PFSK-1 (cell line): ENCODE measurements at regions not wholly inside any gene's neighbourhood (a gene's known extent, or its start where the extent isn't known, plus 50 kb on each side); places are given as distances from the start of the nearest gene placed in this dataset.

Experiments
- FOXP2 ChIP-seq: optimal IDR thresholded peaks from 2 replicates; pipeline ENCODE3; 2011; ENCODE audit warnings: borderline replicate concordance, control low read depth, inconsistent platforms; ENCODE audit not compliant: insufficient read depth; ENCODE audit errors: extremely low read length, extremely low read depth
- POLR2AphosphoS5 ChIP-seq: IDR thresholded peaks from 2 replicates; pipeline ENCODE4 v1.6.1; 2012; ENCODE audit warnings: low read depth, mild to moderate bottlenecking, control low read depth, low read length, moderate library complexity
- REST ChIP-seq, 2 experiments: IDR thresholded peaks; 2 replicates each; pipeline versions ENCODE4 v1.6.1 to v1.8.0; 2011 to 2012; ENCODE audit warnings: low read depth in 2 of 2, low read length in 2 of 2, control low read depth in 1 of 2, inconsistent platforms in 1 of 2, mild to moderate bottlenecking in 1 of 2, moderate library complexity in 1 of 2; ENCODE audit not compliant: insufficient read depth in 1 of 2
- SIN3A ChIP-seq: IDR thresholded peaks from 2 replicates; pipeline ENCODE4 v1.6.1; 2012; ENCODE audit warnings: mild to moderate bottlenecking, low read length, moderate library complexity, borderline replicate concordance; ENCODE audit not compliant: insufficient read depth
- TAF1 ChIP-seq: IDR thresholded peaks from 2 replicates; pipeline ENCODE4 v1.6.1; 2012; ENCODE audit warnings: low read length, control low read depth, borderline replicate concordance; ENCODE audit not compliant: insufficient read depth

GRCh38 chr5:125011014-125011413 is 264.6 kb upstream of the ZNF608 start:
- no peak for TF ChIP-seq REST (IDR thresholded peaks at IDR 0.05; ENCODE audit: insufficient read depth in 1 of 2, low read depth in 2 of 2, low read length in 2 of 2)
- TF ChIP-seq POLR2AphosphoS5, result no peak
- no peak for TF ChIP-seq FOXP2
- no peak for TF ChIP-seq TAF1
- TF ChIP-seq SIN3A, result no peak

GRCh38 chr5:125011419-125011818 is 265.0 kb upstream of the ZNF608 start:
- TF ChIP-seq SIN3A, result no peak
- no peak for TF ChIP-seq FOXP2
- no peak for TF ChIP-seq TAF1
- TF ChIP-seq REST (IDR thresholded peaks at IDR 0.05; ENCODE audit: insufficient read depth in 1 of 2, low read depth in 2 of 2, low read length in 2 of 2), result no peak
- TF ChIP-seq POLR2AphosphoS5, result no peak

DNA sequence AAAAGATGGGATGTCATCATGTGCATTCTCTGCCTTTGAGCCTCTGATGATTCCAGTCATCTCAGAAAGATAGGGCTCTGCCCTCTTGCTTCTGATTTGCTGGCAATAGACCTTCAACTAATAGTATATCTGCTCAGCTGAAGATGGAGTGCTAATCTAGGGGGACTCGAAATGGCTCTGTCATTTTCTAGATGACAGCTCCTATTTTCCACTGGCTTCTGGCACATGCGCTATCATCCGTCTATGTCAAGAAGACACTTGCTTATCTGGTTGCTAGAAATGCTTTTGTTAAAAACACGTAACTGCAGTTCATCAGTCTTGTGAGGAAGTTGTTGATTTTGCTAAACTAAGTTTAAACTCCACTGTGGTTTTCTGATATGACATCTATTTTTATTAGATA is 265.5 kb upstream of the ZNF608 start:
- TF ChIP-seq SIN3A (no peak), POLR2AphosphoS5 (no peak), TAF1 (no peak), FOXP2 (no peak), REST (IDR thresholded peaks at IDR 0.05; ENCODE audit: insufficient read depth in 1 of 2, low read depth in 2 of 2, low read length in 2 of 2) (no peak)

DNA sequence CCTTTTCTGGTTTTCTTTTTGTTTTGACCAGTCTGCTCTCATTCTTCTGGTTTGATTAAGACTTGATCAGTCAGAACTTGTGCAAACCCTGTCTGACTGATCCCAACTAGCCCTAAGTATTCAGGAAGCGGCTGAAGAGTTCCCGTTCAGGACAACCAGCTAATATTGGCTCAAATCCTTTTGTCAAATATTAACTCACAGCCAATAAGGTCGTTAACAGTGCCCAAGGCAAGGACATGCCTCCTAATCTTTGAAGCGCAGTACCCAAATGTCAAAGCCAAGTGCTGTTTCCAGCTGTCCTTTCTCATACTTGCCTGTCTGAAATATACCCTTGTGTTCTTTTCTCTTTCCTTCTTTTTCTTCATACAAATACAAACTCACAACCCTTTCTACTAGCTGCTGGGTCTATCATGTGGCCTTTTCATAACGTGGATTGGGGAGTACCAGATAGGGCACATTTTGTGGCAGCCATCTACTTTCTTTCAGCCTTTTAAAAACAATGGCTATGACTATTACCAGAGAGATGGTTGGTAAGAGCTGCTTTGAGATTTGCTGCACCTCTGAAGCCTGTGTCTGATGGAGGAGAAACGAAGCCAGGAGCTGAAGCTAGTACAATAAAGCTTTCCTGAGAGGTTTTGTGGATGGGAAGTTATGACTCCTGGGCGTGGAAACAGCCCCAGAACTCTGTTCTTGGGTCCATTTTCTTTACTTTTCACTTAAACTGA is 266.4 kb upstream of the ZNF608 start:
- TF ChIP-seq REST (IDR thresholded peaks at IDR 0.05; ENCODE audit: insufficient read depth in 1 of 2, low read depth in 2 of 2, low read length in 2 of 2), result no peak

- TF ChIP-seq POLR2AphosphoS5 (no peak), REST (IDR thresholded peaks at IDR 0.05; ENCODE audit: insufficient read depth in 1 of 2, low read depth in 2 of 2, low read length in 2 of 2) (no peak), TAF1 (no peak), SIN3A (no peak), FOXP2 (no peak)
These were observed 267.8 kb upstream of the ZNF608 start for GRCh38 chr5:125014202-125014601.
